ENCODE measurements at regions not wholly inside any gene's neighbourhood (a gene's known extent, or its start where the extent isn't known, plus 50 kb on each side); places are given as distances from the start of the nearest gene placed in this dataset.

GRCh38 chr7:131042269-131043160, 285.2 kb upstream of the MKLN1 start:
- no peak overlapping the region for H3K27ac ChIP-seq
- TF ChIP-seq CTCF (IDR thresholded peaks at IDR 0.05) (no peak), ZFX (IDR thresholded peaks at IDR 0.05; ENCODE audit: borderline replicate concordance) (no peak)

- TF ChIP-seq ZFX (IDR thresholded peaks at IDR 0.05; ENCODE audit: borderline replicate concordance) (no peak), CTCF (IDR thresholded peaks at IDR 0.05) (no peak)
- H3K27ac ChIP-seq = no peak overlapping the region
These were observed 282.1 kb upstream of the MKLN1 start for GRCh38 chr7:131045526-131045925.

GRCh38 chr7:131046246-131046645, 281.4 kb upstream of the MKLN1 start:
- no peak overlapping the region for H3K27ac ChIP-seq
- TF ChIP-seq CTCF (IDR thresholded peaks at IDR 0.05) (no peak), ZFX (IDR thresholded peaks at IDR 0.05; ENCODE audit: borderline replicate concordance) (no peak)

- H3K27ac ChIP-seq = no peak overlapping the region
- TF ChIP-seq CTCF (IDR thresholded peaks at IDR 0.05) = no peak
- no peak for TF ChIP-seq ZFX (IDR thresholded peaks at IDR 0.05; ENCODE audit: borderline replicate concordance)
These were observed 279.9 kb upstream of the MKLN1 start for GRCh38 chr7:131047651-131048304.

- no peak overlapping the region for H3K27ac ChIP-seq
- no peak for TF ChIP-seq CTCF (IDR thresholded peaks at IDR 0.05)
- no peak for TF ChIP-seq ZFX (IDR thresholded peaks at IDR 0.05; ENCODE audit: borderline replicate concordance)
These were observed 276.4 kb upstream of the MKLN1 start for GRCh38 chr7:131051304-131051703.

GRCh38 chr7:131052285-131052904, 275.3 kb upstream of the MKLN1 start:
- no peak for TF ChIP-seq CTCF (IDR thresholded peaks at IDR 0.05)
- TF ChIP-seq ZFX (IDR thresholded peaks at IDR 0.05; ENCODE audit: borderline replicate concordance) = no peak
- H3K27ac ChIP-seq = no peak overlapping the region

Data from 22Rv1 (cell line).